GM19238 (cell line): ENCODE measurements at regions not wholly inside any gene's neighbourhood (a gene's known extent, or its start where the extent isn't known, plus 50 kb on each side); places are given as distances from the start of the nearest gene placed in this dataset.

Source experiments
- DNase-seq: peaks from one replicate; pipeline ENCODE4 v3.0.0; 2011; ENCODE audit warnings: low spot score; ENCODE audit not compliant: insufficient read length

DNA sequence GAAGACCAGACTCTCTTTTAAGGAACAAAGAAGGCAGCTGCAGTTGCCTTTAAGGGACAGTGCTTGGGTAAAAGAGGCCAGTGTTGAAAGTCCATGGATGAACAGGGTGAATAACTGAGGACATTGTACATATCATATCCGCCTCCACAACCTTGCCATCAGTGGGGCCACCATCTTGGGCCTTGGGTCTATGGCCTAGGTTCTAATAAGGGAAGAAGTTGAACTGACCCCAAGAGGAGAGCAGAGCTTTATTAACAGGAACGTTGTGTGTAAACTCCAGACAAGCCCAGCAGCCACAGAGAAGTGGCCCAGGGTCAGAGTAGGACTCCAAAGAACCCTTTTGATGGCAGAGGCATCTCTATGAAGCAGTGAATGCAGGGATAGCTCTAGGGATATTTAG lies 332.8 kb downstream of the CYP26B1 start:
- DNase-seq, result no peak

DNA sequence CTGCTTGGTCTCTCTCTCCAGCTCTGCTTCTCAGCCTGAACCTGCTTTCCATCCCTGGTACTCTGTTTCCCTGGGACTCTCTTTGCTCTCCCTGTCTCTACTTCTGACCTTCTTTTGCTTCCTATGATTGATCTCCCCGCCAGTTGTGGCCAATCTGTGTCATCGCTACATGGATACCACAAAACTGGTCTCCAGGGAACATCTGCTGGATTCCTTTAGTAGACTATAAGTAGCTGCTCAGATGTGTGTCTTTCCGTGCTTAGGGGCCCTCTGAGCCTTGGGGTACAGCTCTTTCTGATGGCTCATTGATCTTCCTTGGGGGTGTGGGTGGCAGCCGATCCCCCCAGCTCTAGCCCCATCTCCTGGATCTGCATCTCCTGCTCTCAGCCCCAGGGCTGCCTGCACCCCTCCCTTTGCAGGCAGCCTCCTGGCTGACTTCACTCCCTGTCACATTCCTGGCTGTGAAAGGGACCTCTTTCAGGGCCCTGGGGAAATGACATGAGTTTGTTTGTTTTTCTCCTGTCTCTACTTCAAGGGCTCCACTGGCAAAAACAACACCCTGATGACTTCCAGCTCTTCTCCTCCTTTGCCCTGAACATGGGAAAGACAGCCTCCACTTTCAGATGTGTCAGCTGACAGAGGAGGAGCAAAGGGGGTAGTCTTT lies 333.7 kb downstream of the CYP26B1 start:
- no peak for DNase-seq

DNA sequence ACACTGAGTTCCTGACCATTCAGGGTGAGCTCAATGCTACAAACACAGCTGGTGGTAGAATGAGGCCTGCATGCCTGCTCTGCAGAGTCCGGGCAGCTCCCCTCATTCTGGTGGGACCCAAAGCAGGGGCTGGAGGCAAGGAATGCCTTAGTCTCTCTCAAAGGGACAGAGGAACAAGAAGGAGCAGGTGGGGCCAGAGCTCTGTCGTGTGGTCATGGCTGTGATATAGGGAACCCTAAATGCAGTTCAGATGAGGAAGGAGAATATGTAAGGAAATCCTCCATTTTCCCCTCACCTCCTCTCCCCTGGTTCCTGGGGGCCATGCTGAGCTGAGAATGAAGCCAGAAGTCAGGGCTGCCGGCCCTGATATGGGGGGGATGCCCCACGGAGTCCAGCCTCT lies 334.3 kb downstream of the CYP26B1 start:
- DNase-seq, result no peak

DNA sequence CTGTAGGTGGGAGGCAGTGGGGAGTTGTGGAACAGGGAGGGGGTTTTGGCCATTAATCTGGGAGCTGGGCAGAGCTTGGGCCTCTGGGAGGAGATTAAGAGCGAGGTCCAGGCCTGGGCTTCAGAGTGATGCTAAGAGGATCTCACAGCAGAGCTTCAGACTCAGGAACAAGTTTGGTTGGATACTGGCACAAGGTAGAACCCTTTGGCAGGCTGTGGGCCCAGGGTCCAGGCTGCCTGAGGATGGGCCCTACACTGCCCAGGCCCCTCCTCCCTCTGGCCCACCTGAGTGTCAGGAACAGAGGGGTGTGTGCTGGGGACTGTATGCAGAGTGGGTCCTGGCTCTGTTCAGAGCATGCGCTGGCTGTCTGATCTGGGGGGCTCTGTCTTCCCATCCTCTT lies 334.9 kb downstream of the CYP26B1 start:
- no peak for DNase-seq

GRCh38 chr2:71811726-71812125 lies 335.9 kb downstream of the CYP26B1 start:
- DNase-seq, result no peak

DNA sequence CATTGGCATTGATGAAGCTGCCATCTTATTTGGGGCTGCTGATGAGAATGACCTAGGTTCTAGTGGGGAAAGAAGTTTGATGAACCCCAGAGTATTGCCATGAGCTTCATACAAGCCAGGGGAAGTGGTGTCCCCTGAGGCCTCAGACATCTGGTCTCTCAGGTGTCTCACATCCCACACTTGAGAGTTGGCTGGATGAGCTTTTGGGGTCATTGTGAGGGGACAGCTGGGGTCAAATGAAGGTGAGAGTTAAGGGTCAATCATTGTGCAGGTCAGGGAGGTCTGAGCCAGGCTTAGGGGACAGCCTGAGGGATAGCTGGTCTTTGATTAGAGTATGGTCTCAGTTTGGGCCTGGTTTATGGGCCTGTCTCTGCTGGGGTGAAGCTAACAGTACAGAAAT lies 336.5 kb downstream of the CYP26B1 start:
- no peak for DNase-seq

GRCh38 chr2:71807581-71808451 lies 339.8 kb downstream of the CYP26B1 start:
- DNase-seq, result no peak

DNA sequence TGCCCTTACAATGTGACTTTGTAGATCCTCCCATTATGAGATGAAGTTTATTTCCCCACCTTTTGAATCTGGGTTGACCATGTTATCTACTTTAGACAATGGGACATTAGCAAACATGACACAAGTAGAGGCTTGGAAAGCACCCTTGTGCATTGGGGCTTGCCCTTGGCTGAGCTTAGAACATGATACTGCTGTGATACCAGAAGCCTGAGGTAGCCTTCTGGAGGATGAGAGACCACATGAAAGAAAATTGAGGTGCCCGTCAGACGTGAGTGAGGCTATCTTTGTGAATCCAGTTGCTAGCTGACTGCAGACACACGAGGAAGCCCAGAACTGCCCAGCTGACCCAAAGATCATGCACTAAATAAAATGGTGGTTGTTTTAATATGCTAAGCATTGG lies 341.2 kb downstream of the CYP26B1 start:
- DNase-seq, result no peak

DNA sequence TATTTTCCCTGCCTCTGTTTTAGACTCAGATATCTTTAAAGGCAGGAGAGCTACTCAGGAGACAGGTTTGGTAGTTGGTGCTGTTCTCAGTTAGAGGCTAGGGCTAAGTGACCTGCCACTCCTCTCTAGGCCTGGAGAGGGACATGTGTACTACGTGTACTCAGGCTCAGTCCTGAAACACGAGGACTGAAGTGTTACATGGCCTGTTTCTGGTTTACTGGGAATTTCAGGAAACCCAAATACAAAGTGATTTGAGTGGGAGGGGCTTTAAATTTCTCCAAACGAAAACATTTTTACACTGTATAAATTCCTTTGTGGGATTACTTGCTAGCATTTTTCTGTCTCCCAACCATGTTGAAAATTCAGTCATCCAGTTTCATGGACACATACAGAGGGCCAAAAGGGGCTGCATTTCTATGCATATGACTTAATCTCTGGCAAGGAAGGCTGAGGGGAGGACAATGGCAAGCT lies 343.3 kb downstream of the CYP26B1 start:
- no peak for DNase-seq

- no peak for DNase-seq
These were observed 344.3 kb downstream of the CYP26B1 start for GRCh38 chr2:71803398-71803797.

DNA sequence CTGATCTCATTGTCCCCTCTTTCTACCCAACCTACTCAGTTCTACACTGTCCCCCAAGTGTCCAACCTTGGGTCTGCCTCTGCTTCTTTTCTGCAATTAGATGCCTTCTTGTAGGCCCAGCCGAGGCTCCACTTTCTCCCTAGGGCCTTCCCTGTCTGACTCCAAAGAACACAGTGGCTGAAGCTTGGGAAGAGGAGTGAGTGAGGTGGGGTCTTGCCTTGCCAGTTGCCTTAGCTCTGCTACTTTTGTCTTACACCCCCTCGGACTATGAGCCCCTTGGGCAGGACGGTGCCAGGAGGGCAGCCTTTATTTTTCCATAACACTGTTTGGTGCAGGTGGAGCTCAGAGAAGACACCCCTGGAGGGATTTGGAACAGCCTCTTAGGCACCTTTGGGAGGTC lies 345.1 kb downstream of the CYP26B1 start:
- no peak for DNase-seq

- no peak for DNase-seq
These were observed 345.7 kb downstream of the CYP26B1 start for GRCh38 chr2:71801969-71802368.

- DNase-seq, result no peak
These were observed 346.1 kb downstream of the CYP26B1 start for GRCh38 chr2:71801556-71801955.

DNA sequence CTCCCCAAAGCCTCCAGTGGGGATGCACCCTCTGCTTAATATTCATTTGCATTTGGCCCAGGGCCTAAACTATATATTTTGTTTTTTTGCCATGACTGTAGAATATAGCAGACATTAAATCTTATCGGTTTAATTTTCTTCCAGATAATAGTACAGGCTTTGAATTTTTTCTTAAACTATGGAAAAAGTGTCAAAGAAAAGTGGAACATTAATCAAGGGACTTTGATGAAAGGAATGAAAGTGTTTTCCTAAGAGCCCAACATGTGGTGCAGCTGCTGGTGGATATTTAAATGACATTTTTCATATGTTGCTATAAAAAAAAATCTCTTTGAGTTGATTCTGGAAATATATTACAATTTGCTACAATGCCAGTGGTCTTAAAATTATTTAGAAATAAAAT lies 346.8 kb downstream of the CYP26B1 start:
- DNase-seq, result no peak

DNA sequence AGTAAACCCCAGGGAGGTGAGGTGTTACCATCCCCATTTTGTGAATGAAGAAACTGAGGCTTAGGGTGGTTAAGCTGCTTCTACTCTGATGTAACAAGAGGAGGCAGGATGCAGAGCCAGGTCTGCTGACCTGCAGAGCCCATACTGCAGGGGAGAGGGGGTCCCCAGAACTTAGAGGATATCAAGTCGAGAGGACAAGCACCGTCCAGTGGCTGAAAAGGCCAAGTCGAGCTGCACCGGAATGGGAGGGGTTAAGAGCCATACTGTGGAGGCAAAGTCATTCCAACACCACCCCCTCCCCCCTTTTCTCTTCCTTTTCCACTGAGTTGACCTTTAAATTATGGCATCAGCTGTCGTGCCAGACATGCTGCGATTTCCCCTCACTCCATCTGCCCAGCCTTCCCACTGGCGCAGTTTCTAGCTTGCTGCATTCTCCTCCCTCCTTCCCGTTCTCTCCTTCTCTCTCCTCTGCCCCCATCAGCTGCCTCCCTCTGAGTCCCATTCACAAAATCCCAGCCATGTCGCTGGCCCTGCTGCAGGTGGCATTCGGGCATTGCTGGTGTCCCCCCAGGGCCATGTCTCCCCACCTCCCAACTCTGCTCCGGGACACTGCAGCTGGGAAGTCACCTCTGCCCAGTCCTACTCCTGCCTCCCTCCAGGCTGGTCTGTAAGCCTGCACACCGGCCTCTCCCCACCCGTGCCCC lies 346.9 kb downstream of the DYSF start:
- DNase-seq, result no peak

GRCh38 chr2:71799013-71799575 lies 345.7 kb downstream of the DYSF start:
- no peak for DNase-seq

DNA sequence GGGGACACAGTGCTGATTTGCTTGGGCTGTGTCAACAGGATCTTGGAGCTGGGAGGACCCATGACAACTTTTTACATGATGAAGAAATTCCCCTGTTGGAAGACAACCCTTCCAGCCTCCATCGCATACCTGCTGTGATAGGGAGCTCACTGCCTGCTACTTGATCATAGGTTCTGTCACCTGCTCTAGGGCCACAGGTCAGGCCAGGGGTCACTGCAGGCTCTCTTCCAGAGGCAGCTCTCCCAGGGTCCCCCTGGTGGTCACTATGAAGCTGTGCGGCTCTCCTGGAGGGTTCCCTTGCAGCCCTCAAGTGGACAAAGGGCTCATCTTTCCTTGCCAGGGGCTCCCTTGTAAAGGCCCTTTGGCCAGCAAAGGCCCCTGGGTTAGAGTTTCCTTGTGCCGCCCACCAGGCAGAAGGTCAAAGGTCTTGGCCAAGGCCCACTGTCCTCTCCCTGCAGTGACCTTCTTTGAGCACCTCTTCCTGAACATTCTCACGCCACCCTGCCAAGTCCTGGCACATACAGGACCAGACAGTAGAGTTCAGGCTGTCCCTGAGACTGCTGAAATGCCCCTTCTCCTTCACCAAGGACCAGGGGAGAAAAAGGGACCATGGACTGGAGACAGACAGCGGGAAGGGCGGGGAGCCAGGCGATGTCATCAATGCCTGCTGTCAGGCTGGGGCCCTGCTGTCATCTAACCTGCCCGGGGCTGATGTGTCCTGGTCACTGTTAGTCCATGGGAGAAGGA lies 345.1 kb downstream of the DYSF start:
- peak; percentile 35 for DNase-seq

GRCh38 chr2:71797035-71797810 lies 343.9 kb downstream of the DYSF start:
- no peak for DNase-seq

- no peak for DNase-seq
These were observed 342.8 kb downstream of the DYSF start for GRCh38 chr2:71796174-71796593.

DNA sequence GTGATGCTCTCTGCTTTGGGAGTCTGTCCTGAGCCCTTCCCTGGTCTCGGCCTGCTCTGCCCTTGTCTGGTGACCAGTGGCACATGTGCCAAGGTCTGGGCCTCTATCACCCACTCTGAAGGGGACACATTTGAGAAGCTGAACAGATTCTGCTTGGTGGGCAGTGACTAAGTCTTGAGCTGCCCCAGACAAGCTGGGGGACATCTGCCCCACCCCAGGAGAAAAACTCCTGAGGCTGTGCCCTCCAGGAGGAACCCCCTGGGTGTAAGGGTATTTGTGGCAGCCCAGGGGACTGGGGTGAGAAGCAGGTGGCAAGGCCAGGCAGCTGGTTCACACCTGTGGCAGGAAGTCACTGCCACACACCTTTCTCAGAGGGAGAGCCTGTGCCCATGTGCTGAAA lies 342.1 kb downstream of the DYSF start:
- DNase-seq, result no peak
